ENCODE measurements at regions not wholly inside any gene's neighbourhood (a gene's known extent, or its start where the extent isn't known, plus 50 kb on each side); places are given as distances from the start of the nearest gene placed in this dataset.

DNA sequence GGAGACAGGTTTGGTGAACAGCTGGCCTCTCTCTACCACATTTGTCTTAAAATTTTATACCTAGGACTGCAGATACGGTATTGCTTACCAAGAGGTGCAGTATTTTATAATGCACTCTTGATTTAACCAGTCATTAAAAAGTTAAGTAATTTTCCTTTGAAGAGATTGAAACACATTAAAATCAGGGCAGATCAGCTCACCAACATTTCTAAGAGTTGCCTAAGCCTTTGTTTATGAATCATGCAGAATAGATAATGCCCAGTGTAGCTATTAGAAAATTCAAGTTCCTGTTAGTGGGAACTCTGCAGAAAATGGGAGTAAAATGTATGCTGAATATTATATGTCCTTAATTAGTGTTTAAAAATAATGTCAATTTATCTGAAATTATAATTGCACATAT is 140.2 kb upstream of the PRPS1L1 start (continued):
- TF ChIP-seq, protein P1, sequence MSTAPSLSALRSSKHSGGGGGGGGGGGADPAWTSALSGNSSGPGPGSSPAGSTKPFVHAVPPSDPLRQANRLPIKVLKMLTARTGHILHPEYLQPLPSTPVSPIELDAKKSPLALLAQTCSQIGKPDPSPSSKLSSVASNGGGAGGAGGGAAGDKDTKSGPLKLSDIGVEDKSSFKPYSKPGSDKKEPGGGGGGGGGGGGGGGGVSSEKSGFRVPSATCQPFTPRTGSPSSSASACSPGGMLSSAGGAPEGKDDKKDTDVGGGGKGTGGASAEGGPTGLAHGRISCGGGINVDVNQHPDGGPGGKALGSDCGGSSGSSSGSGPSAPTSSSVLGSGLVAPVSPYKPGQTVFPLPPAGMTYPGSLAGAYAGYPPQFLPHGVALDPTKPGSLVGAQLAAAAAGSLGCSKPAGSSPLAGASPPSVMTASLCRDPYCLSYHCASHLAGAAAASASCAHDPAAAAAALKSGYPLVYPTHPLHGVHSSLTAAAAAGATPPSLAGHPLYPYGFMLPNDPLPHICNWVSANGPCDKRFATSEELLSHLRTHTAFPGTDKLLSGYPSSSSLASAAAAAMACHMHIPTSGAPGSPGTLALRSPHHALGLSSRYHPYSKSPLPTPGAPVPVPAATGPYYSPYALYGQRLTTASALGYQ (CRISPR knock-in tag; IDR thresholded peaks at IDR 0.05) = no peak
- TF ChIP-seq SIX1 (CRISPR knock-in tag; IDR thresholded peaks at IDR 0.05; ENCODE audit: borderline replicate concordance) = no peak
- TF ChIP-seq USF2 (IDR thresholded peaks at IDR 0.05; ENCODE audit: low read depth, low read length) = no peak
- TF ChIP-seq USF2 (CRISPR knock-in tag; IDR thresholded peaks at IDR 0.05; ENCODE audit: borderline replicate concordance) = no peak
- TF ChIP-seq, protein P2, sequence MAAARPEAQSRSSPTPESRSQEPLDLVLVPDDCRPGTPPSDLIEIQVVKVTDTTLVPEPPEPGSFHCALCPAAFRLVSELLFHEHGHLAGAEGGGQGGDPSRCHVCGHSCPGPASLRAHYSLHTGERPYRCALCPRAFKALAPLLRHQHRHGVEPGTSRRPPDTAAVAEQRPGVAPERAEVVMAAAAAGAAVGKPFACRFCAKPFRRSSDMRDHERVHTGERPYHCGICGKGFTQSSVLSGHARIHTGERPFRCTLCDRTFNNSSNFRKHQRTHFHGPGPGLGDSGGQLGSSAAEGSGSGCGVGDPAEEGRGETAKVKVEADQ (CRISPR knock-in tag; IDR thresholded peaks at IDR 0.05; ENCODE audit: borderline replicate concordance) = no peak
- TF ChIP-seq ZNF558 (CRISPR knock-in tag; IDR thresholded peaks at IDR 0.05; ENCODE audit: borderline replicate concordance) = no peak
- no peak for TF ChIP-seq FOSL1 (CRISPR knock-in tag; IDR thresholded peaks at IDR 0.05; ENCODE audit: borderline replicate concordance)
- no peak for TF ChIP-seq ZNF17 (CRISPR knock-in tag; IDR thresholded peaks at IDR 0.05)

DNA sequence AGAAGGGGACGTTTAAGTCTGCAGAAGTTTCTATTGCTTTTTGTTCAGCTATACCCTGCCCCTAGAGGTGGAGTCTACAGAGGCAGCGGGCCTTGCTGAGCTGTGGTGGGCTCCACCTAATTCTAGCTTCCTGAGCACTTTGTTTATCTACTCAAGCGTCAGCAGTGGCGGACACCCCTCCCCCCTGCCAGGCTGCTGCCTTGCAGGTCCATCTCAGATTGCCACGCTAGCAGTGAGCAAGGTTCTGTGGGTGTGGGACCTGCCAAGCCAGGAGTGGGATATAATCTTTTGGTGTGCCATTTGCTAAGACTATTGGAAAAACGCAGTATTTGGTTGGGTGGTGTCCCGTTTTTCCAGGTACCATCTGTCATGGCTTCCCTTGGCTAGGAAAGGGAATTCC is 147.3 kb upstream of the PRPS1L1 start:
- ChIA-PET CTCF (ENCODE audit: low intra/inter-chr PET ratio, low total read pairs) (no interaction called here), POLR2A (no interaction called here)
- no peaks in the 10 kb centered on the region for H3K27me3 ChIP-seq (ENCODE audit: control insufficient read depth in 1 of 2, insufficient read depth in 2 of 2, low read length in 2 of 2)
- peaks cover 20% of the 10 kb centered on the region for H3K4me1 ChIP-seq (ENCODE audit: insufficient read depth, low read length)
- H3K4me2 ChIP-seq (ENCODE audit: low read depth, low read length) = no peak overlapping the region
- ATAC-seq = no peak
- no peaks in the 10 kb centered on the region for H3K36me3 ChIP-seq (replicated peaks in 1 of 2; ENCODE audit: control insufficient read depth in 1 of 2, insufficient read depth in 2 of 2, low read length in 2 of 2)
- H3K9ac ChIP-seq (ENCODE audit: insufficient read depth, low read depth, low read length) = no peak overlapping the region
- TF ChIP-seq ATF4 (CRISPR knock-in tag; IDR thresholded peaks at IDR 0.05) (no peak), TFDP2 (CRISPR knock-in tag; IDR thresholded peaks at IDR 0.05) (no peak), ZNF180 (CRISPR knock-in tag; IDR thresholded peaks at IDR 0.05; ENCODE audit: borderline replicate concordance, low read depth) (no peak), GZF1 (CRISPR knock-in tag; IDR thresholded peaks at IDR 0.05) (no peak)
- TF ChIP-seq, protein P3, sequence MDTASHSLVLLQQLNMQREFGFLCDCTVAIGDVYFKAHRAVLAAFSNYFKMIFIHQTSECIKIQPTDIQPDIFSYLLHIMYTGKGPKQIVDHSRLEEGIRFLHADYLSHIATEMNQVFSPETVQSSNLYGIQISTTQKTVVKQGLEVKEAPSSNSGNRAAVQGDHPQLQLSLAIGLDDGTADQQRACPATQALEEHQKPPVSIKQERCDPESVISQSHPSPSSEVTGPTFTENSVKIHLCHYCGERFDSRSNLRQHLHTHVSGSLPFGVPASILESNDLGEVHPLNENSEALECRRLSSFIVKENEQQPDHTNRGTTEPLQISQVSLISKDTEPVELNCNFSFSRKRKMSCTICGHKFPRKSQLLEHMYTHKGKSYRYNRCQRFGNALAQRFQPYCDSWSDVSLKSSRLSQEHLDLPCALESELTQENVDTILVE (CRISPR knock-in tag; IDR thresholded peaks at IDR 0.05) = no peak
- TF ChIP-seq, protein P4, sequence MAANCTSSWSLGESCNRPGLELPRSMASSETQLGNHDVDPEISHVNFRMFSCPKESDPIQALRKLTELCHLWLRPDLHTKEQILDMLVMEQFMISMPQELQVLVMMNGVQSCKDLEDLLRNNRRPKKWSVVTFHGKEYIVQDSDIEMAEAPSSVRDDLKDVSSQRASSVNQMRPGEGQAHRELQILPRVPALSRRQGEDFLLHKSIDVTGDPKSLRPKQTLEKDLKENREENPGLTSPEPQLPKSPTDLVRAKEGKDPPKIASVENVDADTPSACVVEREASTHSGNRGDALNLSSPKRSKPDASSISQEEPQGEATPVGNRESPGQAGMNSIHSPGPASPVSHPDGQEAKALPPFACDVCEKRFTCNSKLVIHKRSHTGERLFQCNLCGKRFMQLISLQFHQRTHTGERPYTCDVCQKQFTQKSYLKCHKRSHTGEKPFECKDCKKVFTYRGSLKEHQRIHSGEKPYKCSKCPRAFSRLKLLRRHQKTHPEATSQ (CRISPR knock-in tag; IDR thresholded peaks at IDR 0.05; ENCODE audit: borderline replicate concordance) = no peak
- H3K4me3 ChIP-seq (replicated peaks in 1 of 3; ENCODE audit: insufficient read depth in 1 of 3, low read depth in 2 of 3, low read length in 3 of 3) = no peak overlapping the region
- H3K9me3 ChIP-seq (ENCODE audit: low read length) = no peaks in the 10 kb centered on the region
- WGBS (ENCODE audit: low lambda C conversion rate) = 12% methylated on average over 6 of the region's 7 CpGs
- BruUV-seq (replicated peaks) = no TSS peak
- intact Hi-C loops (cut with micrococcal nuclease; ENCODE audit: unreplicated experiment) (no loop called here), in situ Hi-C loops (cut with HindIII; ENCODE audit: extremely low pct_ligation_motif_present, low pct_unique_long_range_greater_than_20kb) (no loop called here)
- H2AFZ ChIP-seq (ENCODE audit: low read length) = no peak overlapping the region
- DNase-seq (ENCODE audit: low spot score) = no peak
- no peak overlapping the region for H3K27ac ChIP-seq (ENCODE audit: extremely low read length, insufficient read depth, low read length)
- FAIRE-seq = no peak
- H4K20me1 ChIP-seq (ENCODE audit: insufficient read depth, low read length) = no peaks in the 10 kb centered on the region
- H3K79me2 ChIP-seq (ENCODE audit: insufficient read depth, low read length) = no peaks in the 10 kb centered on the region
